ENCODE measurements at regions not wholly inside any gene's neighbourhood (a gene's known extent, or its start where the extent isn't known, plus 50 kb on each side); places are given as distances from the start of the nearest gene placed in this dataset.
"Not testable (repeated sequence)": the region's sequence is repeated elsewhere in the genome, so short reads cannot be mapped to it uniquely, and the experiment has no call there.

DNA sequence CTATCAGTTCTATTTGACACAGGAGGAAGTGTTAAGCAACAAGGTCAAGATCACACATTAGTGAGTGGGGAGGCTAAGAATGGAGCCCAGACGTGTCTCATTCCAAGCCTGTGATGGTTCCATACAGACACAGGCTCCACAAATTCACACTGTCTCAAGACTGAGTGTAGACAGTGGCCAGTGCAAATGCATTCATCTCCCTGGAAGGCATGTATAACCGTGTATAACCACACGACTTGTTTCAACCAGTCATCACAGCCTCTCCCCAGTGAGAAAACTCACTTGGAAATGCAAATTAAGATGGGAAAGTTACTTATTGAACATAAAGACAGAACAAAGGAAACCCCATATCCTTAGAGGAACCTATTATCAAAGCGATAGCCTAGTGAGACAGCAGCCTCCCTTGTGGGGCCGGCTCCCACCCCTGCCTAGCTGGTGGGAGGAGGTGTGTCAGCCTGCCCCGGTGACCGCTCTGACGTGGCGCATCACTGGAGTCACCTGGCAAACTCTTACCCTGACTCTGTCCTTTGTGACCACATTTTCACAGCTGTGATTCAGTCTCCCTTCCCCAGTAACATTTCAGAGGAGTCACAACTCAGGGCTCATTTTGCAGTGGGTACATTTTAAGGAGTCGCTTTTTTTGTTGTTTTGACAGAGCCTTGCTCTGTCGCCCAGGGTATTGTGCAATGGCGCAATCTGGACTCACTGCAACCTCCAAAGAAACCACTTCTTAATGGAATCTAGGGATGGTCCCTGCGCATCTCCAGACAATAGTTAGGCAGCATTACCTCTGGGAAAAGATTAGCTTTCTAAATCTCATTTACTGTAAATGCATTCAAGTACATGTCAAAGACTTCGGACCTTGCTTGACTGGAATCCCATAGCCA, 126.6 kb upstream of the PARD3 start:
- no peak for DNase-seq (ENCODE audit: low spot score in 2 of 2)
- H3K36me3 ChIP-seq: no peaks in the 10 kb centered on the region

DNA sequence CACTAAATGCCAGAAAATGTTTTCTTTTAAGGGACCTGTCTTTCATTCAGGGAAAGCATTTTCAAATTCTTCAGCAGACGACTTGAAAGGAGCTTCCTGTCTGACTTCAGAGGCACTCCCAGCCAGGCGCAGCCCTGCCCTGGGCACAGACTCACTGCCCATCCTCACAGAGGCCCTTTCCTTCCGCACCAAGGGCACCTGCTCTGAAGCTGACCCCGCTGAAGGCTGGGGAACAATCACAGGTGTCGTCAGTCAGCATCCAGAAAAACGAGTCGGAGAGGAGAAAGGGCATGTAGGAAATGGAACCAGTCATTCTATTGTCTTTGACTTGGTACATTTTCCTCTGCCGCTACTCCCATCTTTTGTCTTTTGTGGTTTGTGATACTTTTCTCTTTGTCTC, 125.3 kb upstream of the PARD3 start:
- Histone ChIP-seq H3K36me3 (no peaks in the 10 kb centered on the region), H3K27ac (no peak overlapping the region), H3K4me3 (no peak overlapping the region), H3K4me1 (no peaks in the 10 kb centered on the region), H3K27me3 (no peaks in the 10 kb centered on the region), H3K9me3 (no peaks in the 10 kb centered on the region)
- no peak for DNase-seq (ENCODE audit: low spot score in 2 of 2)
- intact Hi-C loops (cut with DNase I; ENCODE audit: low total_unique reads): no loop called here
- TF ChIP-seq POLR2AphosphoS5 (IDR thresholded peaks at IDR 0.05) (no peak), POLR2A (IDR thresholded peaks at IDR 0.05) (no peak)
- TF ChIP-seq, protein P1, sequence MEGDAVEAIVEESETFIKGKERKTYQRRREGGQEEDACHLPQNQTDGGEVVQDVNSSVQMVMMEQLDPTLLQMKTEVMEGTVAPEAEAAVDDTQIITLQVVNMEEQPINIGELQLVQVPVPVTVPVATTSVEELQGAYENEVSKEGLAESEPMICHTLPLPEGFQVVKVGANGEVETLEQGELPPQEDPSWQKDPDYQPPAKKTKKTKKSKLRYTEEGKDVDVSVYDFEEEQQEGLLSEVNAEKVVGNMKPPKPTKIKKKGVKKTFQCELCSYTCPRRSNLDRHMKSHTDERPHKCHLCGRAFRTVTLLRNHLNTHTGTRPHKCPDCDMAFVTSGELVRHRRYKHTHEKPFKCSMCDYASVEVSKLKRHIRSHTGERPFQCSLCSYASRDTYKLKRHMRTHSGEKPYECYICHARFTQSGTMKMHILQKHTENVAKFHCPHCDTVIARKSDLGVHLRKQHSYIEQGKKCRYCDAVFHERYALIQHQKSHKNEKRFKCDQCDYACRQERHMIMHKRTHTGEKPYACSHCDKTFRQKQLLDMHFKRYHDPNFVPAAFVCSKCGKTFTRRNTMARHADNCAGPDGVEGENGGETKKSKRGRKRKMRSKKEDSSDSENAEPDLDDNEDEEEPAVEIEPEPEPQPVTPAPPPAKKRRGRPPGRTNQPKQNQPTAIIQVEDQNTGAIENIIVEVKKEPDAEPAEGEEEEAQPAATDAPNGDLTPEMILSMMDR (IDR thresholded peaks at IDR 0.05): no peak

More for the DNA sequence above, 126.6 kb upstream of the PARD3 start:
- no peak overlapping the region for H3K4me3 ChIP-seq
- no peaks in the 10 kb centered on the region for H3K4me1 ChIP-seq
- TF ChIP-seq POLR2AphosphoS5 (IDR thresholded peaks at IDR 0.05) (no peak), POLR2A (IDR thresholded peaks at IDR 0.05) (no peak)
- TF ChIP-seq, protein P1 (IDR thresholded peaks at IDR 0.05): no peak
- no peaks in the 10 kb centered on the region for H3K27me3 ChIP-seq
- H3K9me3 ChIP-seq: no peaks in the 10 kb centered on the region
- H3K27ac ChIP-seq: no peak overlapping the region
- intact Hi-C loops (cut with DNase I; ENCODE audit: low total_unique reads): no loop called here

DNA sequence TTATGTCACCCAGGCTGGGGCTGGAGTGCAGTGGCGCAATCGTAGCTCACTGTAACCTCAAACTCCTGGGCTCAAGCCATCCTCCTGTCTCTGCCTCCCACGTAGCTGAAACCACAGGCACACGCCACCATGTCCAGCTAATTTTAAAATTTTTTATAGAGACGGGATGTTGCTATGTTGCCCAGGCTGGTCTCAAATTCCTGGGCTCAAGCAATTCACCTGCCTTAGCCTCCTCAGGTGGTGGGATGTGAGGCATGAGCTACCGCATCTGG, 123.2 kb upstream of the PARD3 start:
- no peak overlapping the region for H3K27ac ChIP-seq
- intact Hi-C loops (cut with DNase I; ENCODE audit: low total_unique reads): no loop called here
- no peak overlapping the region for H3K4me3 ChIP-seq
- no peaks in the 10 kb centered on the region for H3K36me3 ChIP-seq
- H3K27me3 ChIP-seq: no peaks in the 10 kb centered on the region
- H3K4me1 ChIP-seq: no peaks in the 10 kb centered on the region
- DNase-seq (ENCODE audit: low spot score in 2 of 2): no peak
- H3K9me3 ChIP-seq: no peaks in the 10 kb centered on the region
- no peak for TF ChIP-seq POLR2A (IDR thresholded peaks at IDR 0.05)
- no peak for TF ChIP-seq POLR2AphosphoS5 (IDR thresholded peaks at IDR 0.05)
- TF ChIP-seq, protein P1 (IDR thresholded peaks at IDR 0.05): no peak

DNA sequence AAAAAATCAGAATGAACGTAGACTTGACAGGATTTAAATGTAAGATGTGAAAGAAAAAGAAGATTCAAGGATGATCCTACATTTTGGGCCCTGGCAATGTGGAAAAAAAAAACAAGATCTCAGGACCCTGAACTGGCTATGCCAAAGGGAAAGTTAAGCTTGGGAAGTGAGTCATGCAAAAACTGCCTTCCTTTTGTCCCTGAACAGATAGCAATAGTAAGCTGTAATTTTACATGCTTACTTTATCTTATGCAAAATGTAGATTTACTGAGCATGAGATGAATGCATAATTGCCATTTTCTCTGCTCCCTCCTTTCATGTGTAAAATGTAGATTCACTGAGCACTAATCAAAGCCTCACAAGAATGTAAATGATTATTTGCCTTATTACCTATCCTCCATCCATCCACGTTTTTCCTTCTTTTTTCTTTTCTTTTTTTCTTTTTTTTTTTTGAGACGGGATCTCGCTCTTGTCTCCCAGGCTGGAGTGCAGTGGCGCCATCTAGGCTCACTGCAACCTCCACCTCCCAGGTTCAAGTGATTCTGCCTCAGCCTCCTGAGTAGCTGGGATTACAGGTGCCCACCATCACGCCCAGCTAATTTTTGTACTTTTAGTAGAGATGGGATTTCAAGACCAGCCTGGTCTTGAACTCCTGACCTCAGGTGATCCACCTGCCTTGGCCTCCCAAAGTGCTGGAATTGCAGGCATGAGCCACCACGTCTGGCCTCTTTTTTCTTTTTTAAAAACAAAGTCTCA, 122.7 kb upstream of the PARD3 start:
- H3K4me1 ChIP-seq; H3K36me3 ChIP-seq; H3K27me3 ChIP-seq; H3K27ac ChIP-seq; DNase-seq (ENCODE audit: low spot score in 2 of 2); H3K9me3 ChIP-seq; intact Hi-C loops (cut with DNase I; ENCODE audit: low total_unique reads); H3K4me3 ChIP-seq: not testable (repeated sequence)

DNA sequence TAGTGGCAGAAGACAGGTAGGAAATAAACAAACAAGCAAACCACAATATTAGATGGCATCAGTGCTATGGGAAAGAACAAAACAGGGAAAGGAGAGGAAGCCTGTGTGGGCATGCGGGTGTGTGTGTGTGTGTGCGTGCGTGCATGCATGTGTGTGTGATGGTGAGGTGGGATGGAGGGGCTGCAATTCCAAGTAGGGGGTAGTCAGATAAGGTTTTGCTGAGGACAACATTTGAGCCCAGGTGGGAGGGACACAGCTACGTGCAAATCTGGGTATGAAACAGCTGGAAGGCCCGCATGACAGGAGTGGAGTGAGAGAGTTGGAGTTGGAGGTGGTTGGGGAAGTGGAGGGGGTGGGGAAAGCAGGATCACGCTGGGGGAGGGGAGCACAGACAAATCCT, 121.0 kb upstream of the PARD3 start:
- no peak for TF ChIP-seq POLR2A (IDR thresholded peaks at IDR 0.05)
- TF ChIP-seq POLR2AphosphoS5 (IDR thresholded peaks at IDR 0.05): no peak
- TF ChIP-seq, protein P1 (IDR thresholded peaks at IDR 0.05): no peak
- Histone ChIP-seq H3K4me3 (no peak overlapping the region), H3K9me3 (no peaks in the 10 kb centered on the region), H3K27ac (no peak overlapping the region), H3K27me3 (no peaks in the 10 kb centered on the region), H3K4me1 (no peaks in the 10 kb centered on the region), H3K36me3 (no peaks in the 10 kb centered on the region)
- no peak for DNase-seq (ENCODE audit: low spot score in 2 of 2)
- intact Hi-C loops (cut with DNase I; ENCODE audit: low total_unique reads): no loop called here

Data from breast epithelium (tissue), 4 donors.